ENCODE measurements at regions not wholly inside any gene's neighbourhood (a gene's known extent, or its start where the extent isn't known, plus 50 kb on each side); places are given as distances from the start of the nearest gene placed in this dataset.

- TF ChIP-seq EP300 (IDR thresholded peaks at IDR 0.05) (no peak), CTCF (IDR thresholded peaks at IDR 0.05) (no peak)
These were observed 606.6 kb downstream of the EFNB2 start for GRCh38 chr13:105928901-105929300.

All from gastroesophageal sphincter (tissue), 3 donors.